ENCODE measurements at regions not wholly inside any gene's neighbourhood (a gene's known extent, or its start where the extent isn't known, plus 50 kb on each side); places are given as distances from the start of the nearest gene placed in this dataset.

GRCh38 chr10:111595173-111595572 is 518.3 kb downstream of the ADRA2A start:
- TF ChIP-seq EZH2 (IDR thresholded peaks at IDR 0.05; ENCODE audit: low read depth, unreplicated experiment), result no peak
- no peak for TF ChIP-seq POLR2AphosphoS5 (IDR thresholded peaks at IDR 0.05; ENCODE audit: low read depth)
- TF ChIP-seq CTCF (conservative IDR thresholded peaks at IDR 0.05; ENCODE audit: low read depth in 2 of 2), result no peak
- no peak for TF ChIP-seq REST (IDR thresholded peaks at IDR 0.05; ENCODE audit: unreplicated experiment)
